ENCODE measurements at regions not wholly inside any gene's neighbourhood (a gene's known extent, or its start where the extent isn't known, plus 50 kb on each side); places are given as distances from the start of the nearest gene placed in this dataset.
"Not testable (repeated sequence)": the region's sequence is repeated elsewhere in the genome, so short reads cannot be mapped to it uniquely, and the experiment has no call there.

- Histone ChIP-seq H3K36me3 (ENCODE audit: insufficient read depth, low read length) (no peaks in the 10 kb centered on the region), H3K4me3 (no peak overlapping the region), H3K9ac (ENCODE audit: insufficient read length) (no peak overlapping the region), H3K9me3 (ENCODE audit: low read depth, low read length) (no peaks in the 10 kb centered on the region), H3K27ac (no peak overlapping the region)
- no peak for DNase-seq (ENCODE audit: low read depth, low spot score)
- no peak for TF ChIP-seq POLR2AphosphoS5 (IDR thresholded peaks at IDR 0.05; ENCODE audit: borderline replicate concordance, low read depth, low read length)
- no peak for TF ChIP-seq EZH2 (IDR thresholded peaks at IDR 0.05)
- no peak for TF ChIP-seq FOXP2 (optimal IDR thresholded peaks at IDR 0.05; ENCODE audit: control extremely low read depth, extremely low read length, insufficient read depth)
Observed at GRCh38 chr13:54433493-54434206, 1405.0 kb downstream of the OLFM4 start.

GRCh38 chr13:54440853-54441400 is 1412.3 kb downstream of the OLFM4 start:
- not testable (repeated sequence) for H3K27ac ChIP-seq

GRCh38 chr13:54445453-54445852 is 1416.8 kb downstream of the OLFM4 start:
- DNase-seq (ENCODE audit: low read depth, low spot score) = no peak
- TF ChIP-seq EZH2 (IDR thresholded peaks at IDR 0.05) (no peak), POLR2AphosphoS5 (IDR thresholded peaks at IDR 0.05; ENCODE audit: borderline replicate concordance, low read depth, low read length) (no peak), FOXP2 (optimal IDR thresholded peaks at IDR 0.05; ENCODE audit: control extremely low read depth, extremely low read length, insufficient read depth) (no peak)
- Histone ChIP-seq H3K27ac (no peak overlapping the region), H3K9ac (ENCODE audit: insufficient read length) (no peak overlapping the region), H3K4me3 (no peak overlapping the region), H3K36me3 (ENCODE audit: insufficient read depth, low read length) (no peaks in the 10 kb centered on the region), H3K9me3 (ENCODE audit: low read depth, low read length) (no peaks in the 10 kb centered on the region)

More at GRCh38 chr13:54440853-54441400, 1412.3 kb downstream of the OLFM4 start:
- not testable (repeated sequence) for H3K9ac ChIP-seq (ENCODE audit: insufficient read length); H3K36me3 ChIP-seq (ENCODE audit: insufficient read depth, low read length); H3K4me3 ChIP-seq; DNase-seq (ENCODE audit: low read depth, low spot score); H3K9me3 ChIP-seq (ENCODE audit: low read depth, low read length)

- DNase-seq (ENCODE audit: low read depth, low spot score) = no peak
- Histone ChIP-seq H3K9me3 (ENCODE audit: low read depth, low read length) (no peaks in the 10 kb centered on the region), H3K4me3 (no peak overlapping the region), H3K36me3 (ENCODE audit: insufficient read depth, low read length) (no peaks in the 10 kb centered on the region), H3K27ac (no peak overlapping the region), H3K9ac (ENCODE audit: insufficient read length) (no peak overlapping the region)
- no peak for TF ChIP-seq EZH2 (IDR thresholded peaks at IDR 0.05)
- no peak for TF ChIP-seq FOXP2 (optimal IDR thresholded peaks at IDR 0.05; ENCODE audit: control extremely low read depth, extremely low read length, insufficient read depth)
- no peak for TF ChIP-seq POLR2AphosphoS5 (IDR thresholded peaks at IDR 0.05; ENCODE audit: borderline replicate concordance, low read depth, low read length)
Observed at GRCh38 chr13:54445865-54446264, 1417.3 kb downstream of the OLFM4 start.

- no peak for DNase-seq (ENCODE audit: low read depth, low spot score)
- H3K9me3 ChIP-seq (ENCODE audit: low read depth, low read length) = no peaks in the 10 kb centered on the region
- H3K4me3 ChIP-seq = no peak overlapping the region
Observed at GRCh38 chr13:54449922-54450321, 1421.3 kb downstream of the OLFM4 start.

GRCh38 chr13:54484166-54484565 is 1455.6 kb downstream of the OLFM4 start:
- H3K36me3 ChIP-seq (ENCODE audit: insufficient read depth, low read length) = no peaks in the 10 kb centered on the region
- no peak for TF ChIP-seq EZH2 (IDR thresholded peaks at IDR 0.05)
- TF ChIP-seq POLR2AphosphoS5 (IDR thresholded peaks at IDR 0.05; ENCODE audit: borderline replicate concordance, low read depth, low read length) = no peak
- no peak for TF ChIP-seq FOXP2 (optimal IDR thresholded peaks at IDR 0.05; ENCODE audit: control extremely low read depth, extremely low read length, insufficient read depth)
- no peaks in the 10 kb centered on the region for H3K9me3 ChIP-seq (ENCODE audit: low read depth, low read length)
- no peak overlapping the region for H3K4me3 ChIP-seq
- no peak overlapping the region for H3K27ac ChIP-seq
- DNase-seq (ENCODE audit: low read depth, low spot score) = no peak
- H3K9ac ChIP-seq (ENCODE audit: insufficient read length) = no peak overlapping the region

More at GRCh38 chr13:54449922-54450321, 1421.3 kb downstream of the OLFM4 start:
- Histone ChIP-seq H3K36me3 (ENCODE audit: insufficient read depth, low read length) (no peaks in the 10 kb centered on the region), H3K27ac (no peak overlapping the region), H3K9ac (ENCODE audit: insufficient read length) (no peak overlapping the region)
- TF ChIP-seq POLR2AphosphoS5 (IDR thresholded peaks at IDR 0.05; ENCODE audit: borderline replicate concordance, low read depth, low read length) (no peak), EZH2 (IDR thresholded peaks at IDR 0.05) (no peak), FOXP2 (optimal IDR thresholded peaks at IDR 0.05; ENCODE audit: control extremely low read depth, extremely low read length, insufficient read depth) (no peak)

GRCh38 chr13:54486421-54487166 is 1458.0 kb downstream of the OLFM4 start:
- H3K4me3 ChIP-seq = no peak overlapping the region
- no peak overlapping the region for H3K9ac ChIP-seq (ENCODE audit: insufficient read length)
- H3K9me3 ChIP-seq (ENCODE audit: low read depth, low read length) = no peaks in the 10 kb centered on the region
- no peak for DNase-seq (ENCODE audit: low read depth, low spot score)
- TF ChIP-seq EZH2 (IDR thresholded peaks at IDR 0.05) = no peak
- no peak for TF ChIP-seq POLR2AphosphoS5 (IDR thresholded peaks at IDR 0.05; ENCODE audit: borderline replicate concordance, low read depth, low read length)
- TF ChIP-seq FOXP2 (optimal IDR thresholded peaks at IDR 0.05; ENCODE audit: control extremely low read depth, extremely low read length, insufficient read depth) = no peak
- no peaks in the 10 kb centered on the region for H3K36me3 ChIP-seq (ENCODE audit: insufficient read depth, low read length)
- no peak overlapping the region for H3K27ac ChIP-seq

GRCh38 chr13:54489359-54489758 is 1460.7 kb downstream of the OLFM4 start:
- H3K27ac ChIP-seq = no peak overlapping the region
- no peak overlapping the region for H3K4me3 ChIP-seq
- no peak overlapping the region for H3K9ac ChIP-seq (ENCODE audit: insufficient read length)
- no peak for TF ChIP-seq POLR2AphosphoS5 (IDR thresholded peaks at IDR 0.05; ENCODE audit: borderline replicate concordance, low read depth, low read length)
- DNase-seq (ENCODE audit: low read depth, low spot score) = no peak
- H3K9me3 ChIP-seq (ENCODE audit: low read depth, low read length) = no peaks in the 10 kb centered on the region
- no peaks in the 10 kb centered on the region for H3K36me3 ChIP-seq (ENCODE audit: insufficient read depth, low read length)
